Pancreas (tissue), 10 donors: ENCODE measurements at regions not wholly inside any gene's neighbourhood (a gene's known extent, or its start where the extent isn't known, plus 50 kb on each side); places are given as distances from the start of the nearest gene placed in this dataset.
A peak's percentile ranks its signal among the peaks of the same experiment; 100 is the strongest.

Experiments
- ATAC-seq, 4 donors: fragments of 200-7000 bp; cut with Tn5 transposase; one replicate each; pipeline versions ENCODE4 v1.8.0 to v1.9.1; 2020; ENCODE audit warnings: mild to moderate bottlenecking in 4 of 4, moderate library complexity in 4 of 4
- DNase-seq, 6 donors: peaks; one replicate each; pipeline ENCODE4 v3.0.0-alpha.2; 2020
- FAIRE-seq: peaks from 2 replicates; lab custom pipeline; 2012; peaks lifted over from hg19 to GRCh38; lab: Jason Lieb, UNC
- H3K27ac ChIP-seq, 4 donors: fragments of 200-600 bp; sonication (generic); 1 replicate in 3 of 4; 2 replicates in 1 of 4; pipeline versions ENCODE4 v1.5.0 to v1.8.0; 2020
- H3K27me3 ChIP-seq, 4 donors: fragments of 200-600 bp; one replicate each; pipeline ENCODE4 v1.8.0; 2021
- H3K36me3 ChIP-seq, 3 donors: fragments of 200-600 bp; sonication (generic) in 1 of 3; one replicate each; pipeline versions ENCODE4 v1.5.0 to v1.8.0; 2020 to 2021
- H3K4me1 ChIP-seq, 3 donors: fragments of 200-600 bp; one replicate each; pipeline ENCODE4 v1.8.0; 2021
- H3K4me3 ChIP-seq, 4 donors: fragments of 200-600 bp; sonication (generic) in 2 of 4; one replicate each; pipeline versions ENCODE4 v1.5.0 to v1.8.0; 2020 to 2021
- H3K9me3 ChIP-seq, 4 donors: fragments of 200-600 bp; one replicate each; pipeline ENCODE4 v1.8.0; 2021
- CTCF ChIP-seq, 4 donors: fragments of 200-600 bp; sonication (generic) in 3 of 4; IDR thresholded peaks; one replicate each; pipeline versions ENCODE4 v1.5.0 to v1.8.0; 2021; ENCODE audit warnings: antibody characterized with exemption in 4 of 4
- WGBS, 2 donors: extraction: QIAGEN DNeasy Blood & Tissue Kit; methylation state at CpG; one replicate each; pipeline ENCODE4 v1.1.7; 2013; 5-methylcytosine and 5-hydroxymethylcytosine counted together
- intact Hi-C, 3 donors: fragments of 100-400 bp; cut with DNase I; formaldehyde crosslinking; loops; one replicate each; pipeline versions ENCODE4 v1.11.1 to v1.14.2; 2022
- donor health status: healthy with polysubstance abuse.
- donor health status: DM: no; HTN: no; CAD: no; lungs with moderate emphysema.
- donor health status: DM: no; HTN: no; CAD: no.
- donor health status: control.
- donor health status: control.
- donor health status: Bipolar disorder and iron deficiency.
- donor health status: DM: yes; HTN: yes; CAD: no.
- donor health status: DM: no; HTN: no; CAD: no.
- donor health status: DM: no; HTN: no; CAD: no.
- donor health status: DM: yes; HTN: yes; CAD: no.

- TF ChIP-seq CTCF (IDR thresholded peaks at IDR 0.05), result no peak
- intact Hi-C loops, result no loop called here
- no peak overlapping the region for H3K4me3 ChIP-seq
- no peak overlapping the region for H3K27ac ChIP-seq
- FAIRE-seq (no peak), DNase-seq (no peak), ATAC-seq (no peak)
- H3K36me3 ChIP-seq, result no peaks in the 10 kb centered on the region
- H3K4me1 ChIP-seq, result peaks cover 0 to 8% (median 3%) of the 10 kb centered on the region in 3 donors
- no peaks in the 10 kb centered on the region for H3K9me3 ChIP-seq
- H3K27me3 ChIP-seq, result no peaks in the 10 kb centered on the region
- 80 to 93% methylated on average over 4 of the region's 4 CpGs for WGBS, 2 donors
These were observed 114.3 kb downstream of the LITAF start for GRCh38 chr16:11472410-11472809.

- Histone ChIP-seq H3K27ac (no peak overlapping the region), H3K4me1 (peaks cover 0 to 8% (median 3%) of the 10 kb centered on the region in 3 donors), H3K27me3 (no peaks in the 10 kb centered on the region), H3K36me3 (no peaks in the 10 kb centered on the region), H3K9me3 (no peaks in the 10 kb centered on the region), H3K4me3 (no peak overlapping the region)
- FAIRE-seq (no peak), ATAC-seq (no peak), DNase-seq (no peak)
- WGBS, 2 donors, result 84% methylated on average over 9 of the region's 9 CpGs
- intact Hi-C loops, result no loop called here
- TF ChIP-seq CTCF (IDR thresholded peaks at IDR 0.05), result no peak
These were observed 113.9 kb downstream of the LITAF start for GRCh38 chr16:11472851-11473250.

GRCh38 chr16:11473728-11474127 lies 113.0 kb downstream of the LITAF start:
- Histone ChIP-seq H3K4me3 (no peak overlapping the region), H3K4me1 (peaks cover 0 to 8% (median 3%) of the 10 kb centered on the region in 3 donors), H3K27ac (no peak overlapping the region), H3K36me3 (no peaks in the 10 kb centered on the region), H3K9me3 (no peaks in the 10 kb centered on the region), H3K27me3 (no peaks in the 10 kb centered on the region)
- DNase-seq, result no peak
- intact Hi-C loops, result no loop called here
- no peak for TF ChIP-seq CTCF (IDR thresholded peaks at IDR 0.05)
- FAIRE-seq, result no peak
- WGBS, 2 donors, result 47 to 48% methylated on average over 10 of the region's 10 CpGs
- ATAC-seq, result peak in 1 of 4 donors; percentile 20

- Histone ChIP-seq H3K27ac (no peak overlapping the region), H3K27me3 (no peaks in the 10 kb centered on the region), H3K4me1 (peaks cover 0 to 8% (median 3%) of the 10 kb centered on the region in 3 donors), H3K4me3 (no peak overlapping the region), H3K36me3 (no peaks in the 10 kb centered on the region), H3K9me3 (no peaks in the 10 kb centered on the region)
- WGBS, 2 donors, result 33 to 38% methylated on average over 8 of the region's 8 CpGs
- DNase-seq (no peak), FAIRE-seq (no peak), ATAC-seq (peak; percentile 89 to 93 (median 90))
- no peak for TF ChIP-seq CTCF (IDR thresholded peaks at IDR 0.05)
- intact Hi-C loops, result no loop called here
These were observed 112.0 kb downstream of the LITAF start for GRCh38 chr16:11474617-11475291.

GRCh38 chr16:11475896-11476630 lies 110.7 kb downstream of the LITAF start:
- Histone ChIP-seq H3K4me1 (peaks cover 0 to 8% (median 3%) of the 10 kb centered on the region in 3 donors), H3K27ac (no peak overlapping the region), H3K27me3 (no peaks in the 10 kb centered on the region), H3K9me3 (no peaks in the 10 kb centered on the region), H3K4me3 (no peak overlapping the region), H3K36me3 (no peaks in the 10 kb centered on the region)
- no peak for FAIRE-seq
- ATAC-seq, result no peak
- TF ChIP-seq CTCF (IDR thresholded peaks at IDR 0.05), result no peak
- no peak for DNase-seq
- 65% methylated on average over 8 of the region's 8 CpGs for WGBS, 2 donors
- intact Hi-C loops, result no loop called here
